Tibial nerve (tissue), 4 donors: ENCODE measurements at regions not wholly inside any gene's neighbourhood (a gene's known extent, or its start where the extent isn't known, plus 50 kb on each side); places are given as distances from the start of the nearest gene placed in this dataset.

Experiments used
- EP300 ChIP-seq, 2 donors: sonication (generic); formaldehyde crosslinking; IDR thresholded peaks; one replicate each; pipeline ENCODE4 v1.6.1; 2017; ENCODE audit warnings: antibody characterized with exemption in 2 of 2, mild to moderate bottlenecking in 1 of 2
- POLR2A ChIP-seq, 2 donors: fragments of 450-650 bp; IDR thresholded peaks; one replicate each; pipeline ENCODE4 v1.6.1; 2017; ENCODE audit warnings: antibody characterized with exemption in 2 of 2, mild to moderate bottlenecking in 2 of 2, moderate library complexity in 2 of 2
- TF ChIP-seq, protein P1 (sequence below), 5 experiments: fragments of 200-600 bp in 3 of 5; fragments of 450-650 bp in 2 of 5; sonication (generic) in 3 of 5; IDR thresholded peaks; one replicate each; pipeline ENCODE4 v1.5.1; 2016 to 2019; ENCODE audit warnings: antibody characterized with exemption in 5 of 5, mild to moderate bottlenecking in 3 of 5, moderate library complexity in 2 of 5

- no peak for TF ChIP-seq POLR2A (IDR thresholded peaks at IDR 0.05)
- TF ChIP-seq, protein P1, sequence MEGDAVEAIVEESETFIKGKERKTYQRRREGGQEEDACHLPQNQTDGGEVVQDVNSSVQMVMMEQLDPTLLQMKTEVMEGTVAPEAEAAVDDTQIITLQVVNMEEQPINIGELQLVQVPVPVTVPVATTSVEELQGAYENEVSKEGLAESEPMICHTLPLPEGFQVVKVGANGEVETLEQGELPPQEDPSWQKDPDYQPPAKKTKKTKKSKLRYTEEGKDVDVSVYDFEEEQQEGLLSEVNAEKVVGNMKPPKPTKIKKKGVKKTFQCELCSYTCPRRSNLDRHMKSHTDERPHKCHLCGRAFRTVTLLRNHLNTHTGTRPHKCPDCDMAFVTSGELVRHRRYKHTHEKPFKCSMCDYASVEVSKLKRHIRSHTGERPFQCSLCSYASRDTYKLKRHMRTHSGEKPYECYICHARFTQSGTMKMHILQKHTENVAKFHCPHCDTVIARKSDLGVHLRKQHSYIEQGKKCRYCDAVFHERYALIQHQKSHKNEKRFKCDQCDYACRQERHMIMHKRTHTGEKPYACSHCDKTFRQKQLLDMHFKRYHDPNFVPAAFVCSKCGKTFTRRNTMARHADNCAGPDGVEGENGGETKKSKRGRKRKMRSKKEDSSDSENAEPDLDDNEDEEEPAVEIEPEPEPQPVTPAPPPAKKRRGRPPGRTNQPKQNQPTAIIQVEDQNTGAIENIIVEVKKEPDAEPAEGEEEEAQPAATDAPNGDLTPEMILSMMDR (IDR thresholded peaks at IDR 0.05): no peak
- no peak for TF ChIP-seq EP300 (IDR thresholded peaks at IDR 0.05)
These were observed 234.5 kb upstream of the SSTR1 start for GRCh38 chr14:37972941-37973887.
